ENCODE measurements at regions not wholly inside any gene's neighbourhood (a gene's known extent, or its start where the extent isn't known, plus 50 kb on each side); places are given as distances from the start of the nearest gene placed in this dataset.

DNA sequence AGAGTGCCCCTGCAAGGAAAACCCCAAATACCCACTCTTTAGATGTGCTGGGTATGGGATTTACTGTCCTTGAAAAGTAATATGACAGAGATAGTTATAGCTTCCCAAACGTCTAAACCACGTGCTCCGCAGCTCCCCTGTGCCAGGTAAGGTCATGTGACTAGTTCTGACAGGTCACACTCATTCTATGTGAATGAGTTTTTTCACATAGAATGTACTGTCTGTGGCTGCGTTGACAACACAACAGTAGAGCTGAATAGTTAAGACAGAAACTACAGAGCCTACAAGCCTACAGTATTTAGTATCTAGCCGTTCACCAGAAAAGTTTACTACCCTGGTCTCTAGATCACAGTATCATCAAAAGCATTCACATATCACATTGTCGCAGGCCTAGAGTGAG, 236.2 kb downstream of the ETS1 start:
- ChIA-PET CTCF (interaction anchor here (1.0 kb wide), 1 partner anchor 9 kb away, joined by 3 read pairs; no protein-coding TSS in a partner anchor), POLR2A (ENCODE audit: unreplicated experiment) (no interaction called here)
- Histone ChIP-seq H3K79me1 (ENCODE audit: low read depth in 1 of 2, low read length in 2 of 2) (no peaks in the 10 kb centered on the region), H3K27me3 (ENCODE audit: control insufficient read depth, insufficient read depth, low read length) (no peaks in the 10 kb centered on the region; the same call in 1 of the 2 replicates), H2AFZ (replicated peaks; ENCODE audit: low read length, poor library complexity) (no peak overlapping the region), H2AK9ac (replicated peaks; ENCODE audit: low read depth, low read length, poor library complexity) (no peak overlapping the region), H4K91ac (ENCODE audit: insufficient read depth, low read depth, low read length) (no peak overlapping the region), H3K9me1 (ENCODE audit: insufficient read depth, low read length) (no peaks in the 10 kb centered on the region), H3K27ac (ENCODE audit: insufficient read depth, low read length) (no peak overlapping the region), H3K4me2 (ENCODE audit: low read depth, low read length) (no peak overlapping the region), H2BK120ac (ENCODE audit: low read depth, low read length) (no peak overlapping the region), H2BK5ac (ENCODE audit: low read depth, low read length, poor library complexity, severe bottlenecking) (no peak overlapping the region), H3K9me3 (ENCODE audit: control insufficient read depth, insufficient read depth, low read length) (no peaks in the 10 kb centered on the region), H4K20me1 (ENCODE audit: insufficient read depth, low read length) (no peaks in the 10 kb centered on the region), H3K36me3 (ENCODE audit: control insufficient read depth, insufficient read depth, low read length) (no peaks in the 10 kb centered on the region), H4K8ac (ENCODE audit: low read depth in 2 of 2, low read length in 2 of 2) (no peak overlapping the region), H4K5ac (ENCODE audit: low read depth, low read length) (no peak overlapping the region), H3K14ac (replicated peaks; ENCODE audit: low read depth, low read length) (no peak overlapping the region), H3K18ac (ENCODE audit: low read depth, low read length) (no peak overlapping the region), H3K4ac (ENCODE audit: low read depth, low read length) (no peak overlapping the region), H3K23ac (ENCODE audit: low read depth, low read length) (no peak overlapping the region), H2BK20ac (ENCODE audit: low read depth, low read length) (no peak overlapping the region), H3K4me1 (ENCODE audit: control insufficient read depth, insufficient read depth, low read length) (peaks cover 3% of the 10 kb centered on the region; the same call in 1 of the 2 replicates), H2AK5ac (ENCODE audit: low read depth, low read length) (no peak overlapping the region), H3K4me3 (ENCODE audit: insufficient read depth, low read depth, low read length) (no peak overlapping the region), H2BK15ac (ENCODE audit: low read depth, low read length) (no peak overlapping the region), H3K9ac (ENCODE audit: low read depth, low read length) (no peak overlapping the region), H3K56ac (ENCODE audit: extremely low read depth, insufficient read depth, low read length) (no peak overlapping the region)
- DNase-seq = no peak
- TF ChIP-seq, protein P1, sequence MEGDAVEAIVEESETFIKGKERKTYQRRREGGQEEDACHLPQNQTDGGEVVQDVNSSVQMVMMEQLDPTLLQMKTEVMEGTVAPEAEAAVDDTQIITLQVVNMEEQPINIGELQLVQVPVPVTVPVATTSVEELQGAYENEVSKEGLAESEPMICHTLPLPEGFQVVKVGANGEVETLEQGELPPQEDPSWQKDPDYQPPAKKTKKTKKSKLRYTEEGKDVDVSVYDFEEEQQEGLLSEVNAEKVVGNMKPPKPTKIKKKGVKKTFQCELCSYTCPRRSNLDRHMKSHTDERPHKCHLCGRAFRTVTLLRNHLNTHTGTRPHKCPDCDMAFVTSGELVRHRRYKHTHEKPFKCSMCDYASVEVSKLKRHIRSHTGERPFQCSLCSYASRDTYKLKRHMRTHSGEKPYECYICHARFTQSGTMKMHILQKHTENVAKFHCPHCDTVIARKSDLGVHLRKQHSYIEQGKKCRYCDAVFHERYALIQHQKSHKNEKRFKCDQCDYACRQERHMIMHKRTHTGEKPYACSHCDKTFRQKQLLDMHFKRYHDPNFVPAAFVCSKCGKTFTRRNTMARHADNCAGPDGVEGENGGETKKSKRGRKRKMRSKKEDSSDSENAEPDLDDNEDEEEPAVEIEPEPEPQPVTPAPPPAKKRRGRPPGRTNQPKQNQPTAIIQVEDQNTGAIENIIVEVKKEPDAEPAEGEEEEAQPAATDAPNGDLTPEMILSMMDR (conservative IDR thresholded peaks at IDR 0.05; ENCODE audit: low read depth, low read length) = no peak
- TF ChIP-seq CHD1 (IDR thresholded peaks at IDR 0.05; ENCODE audit: low read depth, low read length) = no peak
- no peak for TF ChIP-seq FOS (IDR thresholded peaks at IDR 0.05; ENCODE audit: low read depth, low read length)
- TF ChIP-seq, protein P2, sequence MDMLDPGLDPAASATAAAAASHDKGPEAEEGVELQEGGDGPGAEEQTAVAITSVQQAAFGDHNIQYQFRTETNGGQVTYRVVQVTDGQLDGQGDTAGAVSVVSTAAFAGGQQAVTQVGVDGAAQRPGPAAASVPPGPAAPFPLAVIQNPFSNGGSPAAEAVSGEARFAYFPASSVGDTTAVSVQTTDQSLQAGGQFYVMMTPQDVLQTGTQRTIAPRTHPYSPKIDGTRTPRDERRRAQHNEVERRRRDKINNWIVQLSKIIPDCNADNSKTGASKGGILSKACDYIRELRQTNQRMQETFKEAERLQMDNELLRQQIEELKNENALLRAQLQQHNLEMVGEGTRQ (IDR thresholded peaks at IDR 0.05; ENCODE audit: low read depth, low read length) = no peak
- no peak for TF ChIP-seq RCOR1 (IDR thresholded peaks at IDR 0.05; ENCODE audit: insufficient replicate concordance, low read length)
- TF ChIP-seq POLR2A (IDR thresholded peaks at IDR 0.05; ENCODE audit: low read depth, low read length) = no peak
- no peak for TF ChIP-seq BHLHE40 (IDR thresholded peaks at IDR 0.05; ENCODE audit: low read depth, low read length)
- no peak for TF ChIP-seq MAZ (IDR thresholded peaks at IDR 0.05; ENCODE audit: borderline replicate concordance, low read depth, low read length)
- no peak for ATAC-seq (ENCODE audit: low read depth)
- WGBS, 2 experiments (ENCODE audit: extremely low coverage in 2 of 2, insufficient read length in 1 of 2) = no CpG with 5 or more reads among the region's 6 CpGs
- intact Hi-C loops (cut with micrococcal nuclease) = no loop called here
- no TSS peak for BruUV-seq (replicated peaks)
- dilution Hi-C loops (cut with HindIII; ENCODE audit: low sequenced_read_pairs, unreplicated experiment) = no loop called here
- in situ Hi-C loops (cut with MboI; ENCODE audit: low sequenced_read_pairs) = no loop called here
